Hepatocyte (in vitro differentiated cells): ENCODE measurements at regions not wholly inside any gene's neighbourhood (a gene's known extent, or its start where the extent isn't known, plus 50 kb on each side); places are given as distances from the start of the nearest gene placed in this dataset.

Experiments used
- CTCF ChIP-seq: fragments of 200-600 bp; sonication (generic); IDR thresholded peaks from 2 replicates; pipeline ENCODE4 v1.5.1; 2016; ENCODE audit warnings: antibody characterized with exemption, mild to moderate bottlenecking; ENCODE audit not compliant: poor library complexity
- EZH2 ChIP-seq: fragments of 200-600 bp; sonication (generic); IDR thresholded peaks from 2 replicates; pipeline ENCODE4 v1.6.1; 2016; ENCODE audit warnings: antibody characterized with exemption, mild to moderate bottlenecking, borderline replicate concordance

- TF ChIP-seq CTCF (no peak), EZH2 (no peak)
Observed at GRCh38 chr1:186763107-186763506, 65.6 kb upstream of the PLA2G4A start.
